ENCODE measurements at regions not wholly inside any gene's neighbourhood (a gene's known extent, or its start where the extent isn't known, plus 50 kb on each side); places are given as distances from the start of the nearest gene placed in this dataset.

GRCh38 chr2:88318956-88319330 is 133.6 kb downstream of the FOXI3 start:
- TF ChIP-seq RCOR1 (IDR thresholded peaks at IDR 0.05; ENCODE audit: insufficient replicate concordance, low read length) (no peak), POLR2A (IDR thresholded peaks at IDR 0.05; ENCODE audit: low read depth, low read length) (no peak), MAFK (IDR thresholded peaks at IDR 0.05; ENCODE audit: low read depth, low read length) (no peak), RFX5 (IDR thresholded peaks at IDR 0.05; ENCODE audit: low read depth, low read length) (no peak), MXI1 (IDR thresholded peaks at IDR 0.05; ENCODE audit: borderline replicate concordance, low read depth, low read length) (no peak), RAD21 (IDR thresholded peaks at IDR 0.05; ENCODE audit: low read length) (no peak), CEBPB (IDR thresholded peaks at IDR 0.05; ENCODE audit: low read depth, low read length) (no peak)
- TF ChIP-seq, protein P1, sequence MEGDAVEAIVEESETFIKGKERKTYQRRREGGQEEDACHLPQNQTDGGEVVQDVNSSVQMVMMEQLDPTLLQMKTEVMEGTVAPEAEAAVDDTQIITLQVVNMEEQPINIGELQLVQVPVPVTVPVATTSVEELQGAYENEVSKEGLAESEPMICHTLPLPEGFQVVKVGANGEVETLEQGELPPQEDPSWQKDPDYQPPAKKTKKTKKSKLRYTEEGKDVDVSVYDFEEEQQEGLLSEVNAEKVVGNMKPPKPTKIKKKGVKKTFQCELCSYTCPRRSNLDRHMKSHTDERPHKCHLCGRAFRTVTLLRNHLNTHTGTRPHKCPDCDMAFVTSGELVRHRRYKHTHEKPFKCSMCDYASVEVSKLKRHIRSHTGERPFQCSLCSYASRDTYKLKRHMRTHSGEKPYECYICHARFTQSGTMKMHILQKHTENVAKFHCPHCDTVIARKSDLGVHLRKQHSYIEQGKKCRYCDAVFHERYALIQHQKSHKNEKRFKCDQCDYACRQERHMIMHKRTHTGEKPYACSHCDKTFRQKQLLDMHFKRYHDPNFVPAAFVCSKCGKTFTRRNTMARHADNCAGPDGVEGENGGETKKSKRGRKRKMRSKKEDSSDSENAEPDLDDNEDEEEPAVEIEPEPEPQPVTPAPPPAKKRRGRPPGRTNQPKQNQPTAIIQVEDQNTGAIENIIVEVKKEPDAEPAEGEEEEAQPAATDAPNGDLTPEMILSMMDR (conservative IDR thresholded peaks at IDR 0.05; ENCODE audit: low read depth, low read length): no peak
